Loucy (cell line): ENCODE measurements at regions not wholly inside any gene's neighbourhood (a gene's known extent, or its start where the extent isn't known, plus 50 kb on each side); places are given as distances from the start of the nearest gene placed in this dataset.

Source experiments
- H2AFZ ChIP-seq: fragments of 200-600 bp; sonication (generic); 2 replicates; pipeline ENCODE4 v1.6.0; 2016; ENCODE audit warnings: antibody characterized with exemption, mild to moderate bottlenecking, low read length, moderate library complexity
- H3F3A ChIP-seq: fragments of 200-600 bp; 2 replicates; pipeline ENCODE4 v1.6.0; 2016; ENCODE audit warnings: antibody characterized with exemption, low read depth, mild to moderate bottlenecking
- H3K27me3 ChIP-seq: fragments of 200-600 bp; sonication (generic); 2 replicates; pipeline ENCODE4 v1.6.1; 2014; ENCODE audit warnings: low read length, mild to moderate bottlenecking; ENCODE audit not compliant: insufficient read depth, poor library complexity, severe bottlenecking
- H3K36me3 ChIP-seq: fragments of 200-600 bp; sonication (generic); 2 replicates; pipeline ENCODE4 v1.6.1; 2016; ENCODE audit warnings: low read length; ENCODE audit not compliant: insufficient read depth
- H3K4me1 ChIP-seq: fragments of 200-600 bp; sonication (generic); 2 replicates; pipeline ENCODE4 v1.5.1; 2014; ENCODE audit warnings: low read length, mild to moderate bottlenecking; ENCODE audit not compliant: insufficient read depth, poor library complexity, severe bottlenecking
- H3K4me2 ChIP-seq: fragments of 200-600 bp; sonication (generic); 2 replicates; pipeline ENCODE4 v1.6.0; 2014; ENCODE audit warnings: antibody characterized with exemption, low read length, low read depth, mild to moderate bottlenecking; ENCODE audit not compliant: poor library complexity, severe bottlenecking
- H3K4me3 ChIP-seq: fragments of 200-600 bp; sonication (generic); 2 replicates; pipeline ENCODE4 v1.5.1; 2014; ENCODE audit warnings: low read length, mild to moderate bottlenecking, mixed read lengths; ENCODE audit not compliant: poor library complexity, severe bottlenecking
- H3K79me2 ChIP-seq: fragments of 200-600 bp; sonication (generic); 2 replicates; pipeline ENCODE4 v1.6.1; 2014; ENCODE audit warnings: low read length; ENCODE audit not compliant: insufficient read depth
- H3K9ac ChIP-seq: fragments of 200-600 bp; sonication (generic); 2 replicates; pipeline ENCODE4 v1.6.0; 2014; ENCODE audit warnings: mild to moderate bottlenecking, low read depth, low read length, moderate library complexity; ENCODE audit not compliant: poor library complexity, severe bottlenecking
- H3K9me2 ChIP-seq: fragments of 200-600 bp; sonication (generic); replicated peaks from 2 replicates; pipeline ENCODE4 v1.6.1; 2016; ENCODE audit warnings: low read depth, low read length, mixed read lengths
- H3K9me3 ChIP-seq: fragments of 200-600 bp; sonication (generic); 2 replicates; pipeline ENCODE4 v1.6.1; 2014; ENCODE audit warnings: mild to moderate bottlenecking, antibody characterized with exemption, low read length, low read depth; ENCODE audit not compliant: insufficient read depth
- H4K20me1 ChIP-seq: fragments of 200-600 bp; sonication (generic); 2 replicates; pipeline ENCODE4 v1.6.0; 2014; ENCODE audit warnings: antibody characterized with exemption, low read length, mild to moderate bottlenecking; ENCODE audit not compliant: insufficient read depth, poor library complexity, severe bottlenecking
- CTCF ChIP-seq: fragments of 200-600 bp; sonication (generic); conservative IDR thresholded peaks from 2 replicates; pipeline ENCODE4 v1.5.1; 2014; ENCODE audit warnings: mild to moderate bottlenecking, antibody characterized with exemption, low read length
- EZH2phosphoT487 ChIP-seq: fragments of 200-600 bp; IDR thresholded peaks from 2 replicates; pipeline ENCODE4 v1.6.1; 2018; ENCODE audit warnings: antibody characterized with exemption, mild to moderate bottlenecking, moderate library complexity, borderline replicate concordance

- TF ChIP-seq CTCF = no peak
- TF ChIP-seq EZH2phosphoT487 = no peak
- H3K36me3 ChIP-seq = no peaks in the 10 kb centered on the region
- H3K4me2 ChIP-seq = no peak overlapping the region
- H3K27me3 ChIP-seq = peaks cover 10% of the 10 kb centered on the region
- H4K20me1 ChIP-seq = no peaks in the 10 kb centered on the region
- H2AFZ ChIP-seq = no peak overlapping the region
- H3K79me2 ChIP-seq = no peaks in the 10 kb centered on the region
- H3K9me3 ChIP-seq = no peaks in the 10 kb centered on the region
- H3K9me2 ChIP-seq = no peaks in the 10 kb centered on the region
- H3K9ac ChIP-seq = no peak overlapping the region
- H3K4me3 ChIP-seq = no peak overlapping the region
- H3K4me1 ChIP-seq = peaks cover 11% of the 10 kb centered on the region
- no peaks in the 10 kb centered on the region for H3F3A ChIP-seq
Observed at GRCh38 chr7:22591271-22591670, 91.3 kb upstream of the STEAP1B start.

- Histone ChIP-seq H3K4me1 (peaks cover 11% of the 10 kb centered on the region), H3F3A (no peaks in the 10 kb centered on the region), H3K4me3 (no peak overlapping the region), H3K9ac (no peak overlapping the region), H3K27me3 (peaks cover 9% of the 10 kb centered on the region), H3K9me3 (no peaks in the 10 kb centered on the region), H3K4me2 (no peak overlapping the region), H3K36me3 (no peaks in the 10 kb centered on the region), H3K9me2 (no peaks in the 10 kb centered on the region), H4K20me1 (no peaks in the 10 kb centered on the region), H2AFZ (no peak overlapping the region), H3K79me2 (no peaks in the 10 kb centered on the region)
- no peak for TF ChIP-seq CTCF
- no peak for TF ChIP-seq EZH2phosphoT487
Observed at GRCh38 chr7:22589641-22590201, 89.7 kb upstream of the STEAP1B start.

GRCh38 chr7:22588351-22588750 lies 88.4 kb upstream of the STEAP1B start:
- Histone ChIP-seq H3K4me3 (no peak overlapping the region), H3K4me2 (no peak overlapping the region), H2AFZ (no peak overlapping the region), H3F3A (no peaks in the 10 kb centered on the region), H3K4me1 (peaks cover 11% of the 10 kb centered on the region), H3K9me3 (no peaks in the 10 kb centered on the region), H3K36me3 (no peaks in the 10 kb centered on the region), H3K27me3 (peaks cover 12% of the 10 kb centered on the region), H3K9ac (no peak overlapping the region), H3K9me2 (no peaks in the 10 kb centered on the region), H4K20me1 (no peaks in the 10 kb centered on the region), H3K79me2 (no peaks in the 10 kb centered on the region)
- TF ChIP-seq EZH2phosphoT487 (no peak), CTCF (no peak)
